SH-SY5Y (cell line): ENCODE measurements at regions not wholly inside any gene's neighbourhood (a gene's known extent, or its start where the extent isn't known, plus 50 kb on each side); places are given as distances from the start of the nearest gene placed in this dataset.

Experiments used
- GATA2 ChIP-seq: IDR thresholded peaks from 2 replicates; pipeline ENCODE4 v1.6.1; 2011; ENCODE audit warnings: mild to moderate bottlenecking, low read depth, low read length
- GATA3 ChIP-seq: IDR thresholded peaks from 2 replicates; pipeline ENCODE4 v1.6.1; 2011; ENCODE audit warnings: low read depth, mild to moderate bottlenecking, low read length, moderate library complexity

DNA sequence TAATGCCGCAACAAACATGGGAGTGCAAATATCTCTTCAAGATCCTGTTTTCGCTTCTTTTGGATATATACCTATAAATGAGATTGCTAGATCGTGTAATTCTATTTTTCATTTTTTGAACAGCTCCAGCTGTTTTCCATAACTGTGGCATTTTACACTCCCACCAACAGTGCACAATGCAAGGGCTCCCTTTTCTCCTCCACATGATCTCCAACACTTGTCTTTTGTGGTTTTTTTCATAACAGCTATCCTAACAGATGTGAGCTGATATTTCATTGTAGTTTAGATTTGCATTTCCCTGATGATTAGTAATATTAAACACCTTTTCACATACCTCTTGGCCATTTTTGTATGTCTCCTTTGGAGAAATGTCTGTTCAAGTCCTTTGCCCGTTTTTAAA is 58.6 kb upstream of the TJP1 start:
- TF ChIP-seq GATA2 (no peak), GATA3 (no peak)
